Stimulated activated CD4-positive, alpha-beta T cell treated with anti-CD3 and anti-CD28 coated beads, Interleukin-2, amount 100 ng/mL, for 48 hours (primary cell): ENCODE measurements at regions not wholly inside any gene's neighbourhood (a gene's known extent, or its start where the extent isn't known, plus 50 kb on each side); places are given as distances from the start of the nearest gene placed in this dataset.

ENCODE experiments used
- DNase-seq, 2 donors: peaks; one replicate each; pipeline ENCODE4 v3.0.0-alpha.2; 2020

GRCh38 chr20:24780674-24781417, 168.2 kb upstream of the CST7 start:
- no peak for DNase-seq

- peak in 1 of 2 donors; percentile 15 for DNase-seq
Observed at GRCh38 chr20:24781418-24781980, 167.6 kb upstream of the CST7 start.

- no peak for DNase-seq
Observed at GRCh38 chr20:24782301-24782700, 166.8 kb upstream of the CST7 start.

GRCh38 chr20:24782801-24783630, 166.1 kb upstream of the CST7 start:
- DNase-seq, result no peak

GRCh38 chr20:24783631-24784492, 165.2 kb upstream of the CST7 start:
- DNase-seq, result no peak

GRCh38 chr20:24784607-24785006, 164.5 kb upstream of the CST7 start:
- DNase-seq, result no peak

- DNase-seq, result no peak
Observed at GRCh38 chr20:24785141-24786110, 163.6 kb upstream of the CST7 start.

- no peak for DNase-seq
Observed at GRCh38 chr20:24786111-24786495, 163.0 kb upstream of the CST7 start.

- DNase-seq, result no peak
Observed at GRCh38 chr20:24786646-24787045, 162.4 kb upstream of the CST7 start.

- no peak for DNase-seq
Observed at GRCh38 chr20:24787071-24787470, 162.0 kb upstream of the CST7 start.

- DNase-seq, result no peak
Observed at GRCh38 chr20:24787621-24788020, 161.4 kb upstream of the CST7 start.

- DNase-seq, result no peak
Observed at GRCh38 chr20:24789877-24790276, 159.2 kb upstream of the CST7 start.

GRCh38 chr20:24790746-24791283, 158.3 kb upstream of the CST7 start:
- DNase-seq, result no peak

GRCh38 chr20:24791953-24792352, 157.1 kb upstream of the CST7 start:
- no peak for DNase-seq

- DNase-seq, result no peak
Observed at GRCh38 chr20:24792641-24793495, 156.2 kb upstream of the CST7 start.

- no peak for DNase-seq
Observed at GRCh38 chr20:24795436-24795835, 153.6 kb upstream of the CST7 start.

GRCh38 chr20:24796236-24796635, 152.8 kb upstream of the CST7 start:
- no peak for DNase-seq

GRCh38 chr20:24797113-24797512, 152.0 kb upstream of the CST7 start:
- no peak for DNase-seq

- DNase-seq, result no peak
Observed at GRCh38 chr20:24797745-24798655, 151.1 kb upstream of the CST7 start.
